Daoy (cell line): ENCODE measurements at regions not wholly inside any gene's neighbourhood (a gene's known extent, or its start where the extent isn't known, plus 50 kb on each side); places are given as distances from the start of the nearest gene placed in this dataset.
A peak's percentile ranks its signal among the peaks of the same experiment; 100 is the strongest.

Experiments
- DNase-seq: peaks from one replicate; pipeline ENCODE4 v3.0.0-alpha.2; 2015; ENCODE audit warnings: low read depth

GRCh38 chr4:173839865-173840264 is 309.8 kb upstream of the HAND2 start:
- DNase-seq, result no peak

- DNase-seq, result no peak
Measured at GRCh38 chr4:173837517-173837916, 307.5 kb upstream of the HAND2 start.

GRCh38 chr4:173835903-173836302 is 305.9 kb upstream of the HAND2 start:
- peak; percentile 55 for DNase-seq

- DNase-seq, result no peak
Measured at GRCh38 chr4:173834151-173834550, 304.1 kb upstream of the HAND2 start.

- no peak for DNase-seq
Measured at GRCh38 chr4:173829565-173829964, 299.5 kb upstream of the HAND2 start.

GRCh38 chr4:173827707-173828106 is 297.7 kb upstream of the HAND2 start:
- DNase-seq, result no peak

GRCh38 chr4:173821876-173822275 is 291.8 kb upstream of the HAND2 start:
- no peak for DNase-seq

- DNase-seq, result no peak
Measured at GRCh38 chr4:173821036-173821435, 291.0 kb upstream of the HAND2 start.

- DNase-seq, result no peak
Measured at GRCh38 chr4:173807347-173807746, 277.3 kb upstream of the HAND2 start.

- no peak for DNase-seq
Measured at GRCh38 chr4:173805884-173806283, 275.9 kb upstream of the HAND2 start.

- no peak for DNase-seq
Measured at GRCh38 chr4:173802662-173803022, 272.6 kb upstream of the HAND2 start.

GRCh38 chr4:173801876-173802661 is 272.0 kb upstream of the HAND2 start:
- DNase-seq, result no peak

GRCh38 chr4:173801361-173801760 is 271.3 kb upstream of the HAND2 start:
- DNase-seq, result no peak

GRCh38 chr4:173797296-173797695 is 267.3 kb upstream of the HAND2 start:
- DNase-seq, result no peak

- peak; percentile 13 for DNase-seq
Measured at GRCh38 chr4:173794662-173795061, 264.6 kb upstream of the HAND2 start.

GRCh38 chr4:173793937-173794510 is 264.0 kb upstream of the HAND2 start:
- no peak for DNase-seq

- no peak for DNase-seq
Measured at GRCh38 chr4:173782660-173783059, 252.6 kb upstream of the HAND2 start.

GRCh38 chr4:173777921-173778320 is 247.9 kb upstream of the HAND2 start:
- no peak for DNase-seq

GRCh38 chr4:173777421-173777820 is 247.4 kb upstream of the HAND2 start:
- no peak for DNase-seq

- DNase-seq, result no peak
Measured at GRCh38 chr4:173769568-173769967, 239.5 kb upstream of the HAND2 start.

GRCh38 chr4:173767650-173768049 is 237.6 kb upstream of the HAND2 start:
- no peak for DNase-seq

- no peak for DNase-seq
Measured at GRCh38 chr4:173766171-173766600, 236.2 kb upstream of the HAND2 start.

- no peak for DNase-seq
Measured at GRCh38 chr4:173765751-173766150, 235.7 kb upstream of the HAND2 start.

GRCh38 chr4:173763389-173763788 is 233.4 kb upstream of the HAND2 start:
- peak; percentile 5 for DNase-seq
